ENCODE measurements at regions not wholly inside any gene's neighbourhood (a gene's known extent, or its start where the extent isn't known, plus 50 kb on each side); places are given as distances from the start of the nearest gene placed in this dataset.

- CTCF ChIA-PET: no interaction called here
- Mint-ChIP-seq H3K27ac (no peak overlapping the region), H3K4me1 (peaks cover 17% of the 10 kb centered on the region)
Observed at GRCh38 chr2:156383798-156384197, 51.3 kb upstream of the NR4A2 start.

GRCh38 chr2:156385242-156385641, 50.9 kb upstream of the GPD2 start:
- CTCF ChIA-PET: interaction anchor here (1.6 kb wide), 1 partner anchor 15 kb away, joined by 6 read pairs; no protein-coding TSS in a partner anchor
- Mint-ChIP-seq H3K27me3 (peaks cover 6% of the 10 kb centered on the region), H3K4me1 (peaks cover 13% of the 10 kb centered on the region), H3K9me3 (ENCODE audit: low read depth) (no peaks in the 10 kb centered on the region), H3K27ac (no peak overlapping the region), H3K36me3 (no peaks in the 10 kb centered on the region), H3K4me3 (no peak overlapping the region)
- DNase-seq (peak; percentile 42), ATAC-seq (peak; percentile 47)

More at GRCh38 chr2:156383798-156384197, 51.3 kb upstream of the NR4A2 start:
- H3K27me3 Mint-ChIP-seq: peaks cover 6% of the 10 kb centered on the region
- H3K4me3 Mint-ChIP-seq: no peak overlapping the region
- DNase-seq (no peak), ATAC-seq (no peak)
- H3K9me3 Mint-ChIP-seq (ENCODE audit: low read depth): no peaks in the 10 kb centered on the region
- H3K36me3 Mint-ChIP-seq: peaks cover 2% of the 10 kb centered on the region
